NOMO-1 (cell line): ENCODE measurements at regions not wholly inside any gene's neighbourhood (a gene's known extent, or its start where the extent isn't known, plus 50 kb on each side); places are given as distances from the start of the nearest gene placed in this dataset.

Source experiments
- DNase-seq, 2 experiments: peaks; one replicate each; lab custom pipeline; 2025; ENCODE audit not compliant: unreplicated experiment in 2 of 2; lab: John Stamatoyannopoulos, UW

- DNase-seq: peak in 1 of 2 experiments; percentile 7
Observed at GRCh38 chr7:155360495-155361345, 63.0 kb downstream of the INSIG1 start.

- no peak for DNase-seq
Observed at GRCh38 chr7:155361346-155361680, 63.6 kb downstream of the INSIG1 start.

- DNase-seq: no peak
Observed at GRCh38 chr7:155361947-155362346, 64.3 kb downstream of the INSIG1 start.

GRCh38 chr7:155362380-155363145 lies 64.9 kb downstream of the INSIG1 start:
- DNase-seq: no peak

GRCh38 chr7:155363146-155363539 lies 65.5 kb downstream of the INSIG1 start:
- no peak for DNase-seq

- DNase-seq: peak; percentile 37 to 42
Observed at GRCh38 chr7:155363852-155364600, 66.3 kb downstream of the INSIG1 start.

GRCh38 chr7:155365146-155365874 lies 67.6 kb downstream of the INSIG1 start:
- no peak for DNase-seq

GRCh38 chr7:155368894-155369600 lies 71.4 kb downstream of the INSIG1 start:
- peak; percentile 16 to 53 for DNase-seq

GRCh38 chr7:155369766-155370165 lies 72.1 kb downstream of the INSIG1 start:
- DNase-seq: no peak

GRCh38 chr7:155371331-155371883 lies 73.7 kb downstream of the INSIG1 start:
- DNase-seq: no peak

GRCh38 chr7:155371884-155372781 lies 74.5 kb downstream of the INSIG1 start:
- peak in 1 of 2 experiments; percentile 15 for DNase-seq

GRCh38 chr7:155372782-155373358 lies 75.2 kb downstream of the INSIG1 start:
- DNase-seq: no peak

- no peak for DNase-seq
Observed at GRCh38 chr7:155373359-155374273, 75.9 kb downstream of the INSIG1 start.

GRCh38 chr7:155374276-155375252 lies 76.9 kb downstream of the INSIG1 start:
- DNase-seq: no peak

- no peak for DNase-seq
Observed at GRCh38 chr7:155375337-155376277, 77.9 kb downstream of the INSIG1 start.
